Mesenchymal stem cell (in vitro differentiated cells and primary cell): ENCODE measurements at regions not wholly inside any gene's neighbourhood (a gene's known extent, or its start where the extent isn't known, plus 50 kb on each side); places are given as distances from the start of the nearest gene placed in this dataset.
"Not testable (repeated sequence)": the region's sequence is repeated elsewhere in the genome, so short reads cannot be mapped to it uniquely, and the experiment has no call there.

Source experiments
- DNase-seq: peaks from one replicate; pipeline ENCODE4 v3.0.0-alpha.2; 2013
- H2AFZ ChIP-seq: one replicate; pipeline ENCODE4 v1.6.1; 2013; ENCODE audit warnings: low read depth, mild to moderate bottlenecking, control low read depth, inconsistent platforms, low read length, moderate library complexity
- H2AK5ac ChIP-seq: 2 replicates; pipeline ENCODE4 v1.6.1; 2013; ENCODE audit warnings: low read length, moderate library complexity, mild to moderate bottlenecking, inconsistent platforms; ENCODE audit not compliant: severe bottlenecking
- H2BK120ac ChIP-seq: one replicate; pipeline ENCODE4 v1.6.1; 2013; ENCODE audit warnings: low read depth, mild to moderate bottlenecking, inconsistent platforms, low read length, moderate library complexity
- H2BK12ac ChIP-seq, 2 experiments: one replicate each; pipeline ENCODE4 v1.6.1; 2013; ENCODE audit warnings: inconsistent platforms in 2 of 2, low read length in 2 of 2, mild to moderate bottlenecking in 2 of 2, moderate library complexity in 2 of 2, control low read depth in 1 of 2
- H2BK15ac ChIP-seq: one replicate; pipeline ENCODE4 v1.6.1; 2013; ENCODE audit warnings: mild to moderate bottlenecking, low read depth, inconsistent platforms; ENCODE audit not compliant: poor library complexity, severe bottlenecking
- H2BK5ac ChIP-seq: 2 replicates; pipeline ENCODE4 v1.6.1; 2013; ENCODE audit warnings: low read depth, mild to moderate bottlenecking, low read length, control low read depth, inconsistent platforms; ENCODE audit not compliant: poor library complexity, severe bottlenecking
- H3K14ac ChIP-seq, 2 experiments: one replicate each; pipeline ENCODE4 v1.6.1; 2013; ENCODE audit warnings: inconsistent platforms in 2 of 2, low read length in 2 of 2, control low read depth in 1 of 2, mild to moderate bottlenecking in 1 of 2, moderate library complexity in 1 of 2
- H3K18ac ChIP-seq, 2 experiments: one replicate each; pipeline ENCODE4 v1.6.1; 2013; ENCODE audit warnings: inconsistent platforms in 2 of 2, low read length in 2 of 2, control low read depth in 1 of 2, low read depth in 1 of 2, mild to moderate bottlenecking in 1 of 2
- H3K23ac ChIP-seq, 2 experiments: one replicate each; pipeline ENCODE4 v1.6.1; 2013; ENCODE audit warnings: inconsistent platforms in 2 of 2, low read length in 2 of 2, mild to moderate bottlenecking in 2 of 2, moderate library complexity in 2 of 2, control low read depth in 1 of 2
- H3K27ac ChIP-seq: 2 replicates; pipeline ENCODE4 v1.5.1; 2013; ENCODE audit warnings: mild to moderate bottlenecking, moderate library complexity, low read length, control low read depth, inconsistent platforms; ENCODE audit not compliant: poor library complexity, severe bottlenecking
- H3K27me3 ChIP-seq, 2 experiments: 2 replicates each; pipeline versions ENCODE4 v1.6.1 to v1.7.0; 2013; ENCODE audit warnings: low read length in 2 of 2, mild to moderate bottlenecking in 2 of 2, moderate library complexity in 2 of 2, control low read depth in 1 of 2, inconsistent platforms in 1 of 2; ENCODE audit not compliant: control insufficient read depth in 1 of 2, insufficient read depth in 1 of 2
- H3K36me3 ChIP-seq, 2 experiments: 2 replicates each; pipeline versions ENCODE4 v1.6.1 to v1.7.0; 2013; ENCODE audit warnings: low read length in 2 of 2, control low read depth in 1 of 2, inconsistent platforms in 1 of 2, low read depth in 1 of 2, mild to moderate bottlenecking in 1 of 2; ENCODE audit not compliant: insufficient read depth in 2 of 2, control insufficient read depth in 1 of 2
- H3K4ac ChIP-seq, 2 experiments: one replicate each; pipeline ENCODE4 v1.6.1; 2013; ENCODE audit warnings: inconsistent platforms in 2 of 2, low read length in 2 of 2, mild to moderate bottlenecking in 2 of 2, moderate library complexity in 2 of 2, control low read depth in 1 of 2, low read depth in 1 of 2
- H3K4me1 ChIP-seq: 2 replicates; pipeline ENCODE4 v1.6.1; 2013; ENCODE audit warnings: low read depth, low read length, control low read depth; ENCODE audit not compliant: control insufficient read depth, insufficient read depth
- H3K4me2 ChIP-seq: 2 replicates; pipeline ENCODE4 v1.6.1; 2013; ENCODE audit warnings: low read length, mild to moderate bottlenecking, inconsistent platforms; ENCODE audit not compliant: poor library complexity, severe bottlenecking
- H3K4me3 ChIP-seq, 2 experiments: 2 replicates each; pipeline versions ENCODE4 v1.5.1 to v1.7.0; 2013; ENCODE audit warnings: low read length in 2 of 2, mild to moderate bottlenecking in 2 of 2, control low read depth in 1 of 2, low read depth in 1 of 2; ENCODE audit not compliant: insufficient read depth in 1 of 2
- H3K79me1 ChIP-seq: replicated peaks from 2 replicates; pipeline ENCODE4 v1.6.1; 2013; ENCODE audit warnings: mild to moderate bottlenecking, control low read depth, low read length, inconsistent platforms; ENCODE audit not compliant: poor library complexity, severe bottlenecking
- H3K9ac ChIP-seq: 2 replicates; pipeline ENCODE4 v1.7.0; 2013; ENCODE audit warnings: mild to moderate bottlenecking, low read length, moderate library complexity
- H3K9me3 ChIP-seq: 2 replicates; pipeline ENCODE4 v1.7.0; 2013; ENCODE audit warnings: mild to moderate bottlenecking, low read length; ENCODE audit not compliant: control insufficient read depth
- H4K8ac ChIP-seq: one replicate; pipeline ENCODE4 v1.6.1; 2013; ENCODE audit warnings: inconsistent platforms, mild to moderate bottlenecking, low read length, moderate library complexity
- H4K91ac ChIP-seq: one replicate; pipeline ENCODE4 v1.6.1; 2013; ENCODE audit warnings: mild to moderate bottlenecking, low read length, inconsistent platforms
- WGBS: methylation state at CpG from one replicate; pipeline ENCODE4 v1.1.7; 2013; ENCODE audit warnings: mixed read lengths; 5-methylcytosine and 5-hydroxymethylcytosine counted together

- 67% methylated on average over 10 of the region's 10 CpGs for WGBS
- not testable (repeated sequence) for H2BK12ac ChIP-seq, H3K14ac ChIP-seq, H3K27ac ChIP-seq, H3K27me3 ChIP-seq, H2AK5ac ChIP-seq, H4K91ac ChIP-seq, H4K8ac ChIP-seq, H3K9ac ChIP-seq, H2BK120ac ChIP-seq, H3K36me3 ChIP-seq, H3K79me1 ChIP-seq, H3K23ac ChIP-seq, H2BK15ac ChIP-seq, H2AFZ ChIP-seq, H3K4me1 ChIP-seq, H3K4ac ChIP-seq, H3K4me3 ChIP-seq, H3K4me2 ChIP-seq, H2BK5ac ChIP-seq, H3K18ac ChIP-seq
- peaks cover 43% of the 10 kb centered on the region for H3K9me3 ChIP-seq
- peak; percentile 77 for DNase-seq
Measured at GRCh38 chr4:49120804-49121203, 134.7 kb downstream of the CWH43 start.

GRCh38 chr4:49126443-49126842 is 140.4 kb downstream of the CWH43 start:
- H3K23ac ChIP-seq, H3K14ac ChIP-seq, H3K79me1 ChIP-seq, H3K9me3 ChIP-seq, H2BK5ac ChIP-seq, H2BK120ac ChIP-seq, H3K27ac ChIP-seq, H3K4me1 ChIP-seq, H3K18ac ChIP-seq, DNase-seq, H2BK15ac ChIP-seq, H2AK5ac ChIP-seq, H3K27me3 ChIP-seq, H4K91ac ChIP-seq, H2BK12ac ChIP-seq, H2AFZ ChIP-seq, H3K36me3 ChIP-seq, H4K8ac ChIP-seq, H3K9ac ChIP-seq, H3K4me2 ChIP-seq, H3K4me3 ChIP-seq, H3K4ac ChIP-seq: not testable (repeated sequence)
- WGBS: 61% methylated on average over 9 of the region's 9 CpGs

DNA sequence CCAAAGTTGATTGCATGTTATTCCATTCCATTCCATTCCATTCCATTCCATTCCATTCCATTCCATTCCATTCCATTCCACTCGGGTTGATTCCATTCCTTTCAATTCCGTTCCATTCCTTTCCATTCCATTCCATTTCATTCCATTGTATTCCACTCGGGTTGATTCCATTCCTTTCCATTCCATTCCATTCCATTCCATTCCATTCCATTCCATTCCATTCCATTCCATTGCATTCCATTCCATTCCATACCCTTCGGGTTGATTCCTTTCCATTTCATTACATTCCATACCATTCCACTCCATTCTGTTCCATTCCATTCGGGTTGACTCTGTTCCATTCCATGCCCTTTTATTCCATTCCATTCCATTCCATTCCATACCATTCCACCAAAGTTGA is 140.8 kb downstream of the CWH43 start:
- not testable (repeated sequence) for H3K9ac ChIP-seq, H2BK5ac ChIP-seq, H4K8ac ChIP-seq

GRCh38 chr4:49129385-49129784 is 143.3 kb downstream of the CWH43 start:
- not testable (repeated sequence) for H2BK15ac ChIP-seq, H3K9ac ChIP-seq, H3K4me1 ChIP-seq, H3K4me2 ChIP-seq, H4K91ac ChIP-seq, H3K4ac ChIP-seq, H2AK5ac ChIP-seq, H3K9me3 ChIP-seq, H4K8ac ChIP-seq, H2BK5ac ChIP-seq, H2BK12ac ChIP-seq, H3K23ac ChIP-seq, H3K36me3 ChIP-seq, H3K27ac ChIP-seq, H2BK120ac ChIP-seq, H2AFZ ChIP-seq, DNase-seq, H3K4me3 ChIP-seq, H3K79me1 ChIP-seq, H3K18ac ChIP-seq, H3K27me3 ChIP-seq, H3K14ac ChIP-seq
- 38% methylated on average over 3 of the region's 5 CpGs for WGBS

More for the DNA sequence above, 140.8 kb downstream of the CWH43 start:
- WGBS: no CpG with 5 or more reads among the region's 5 CpGs
- H3K79me1 ChIP-seq, H2AFZ ChIP-seq, H3K27ac ChIP-seq, H3K4me2 ChIP-seq, H3K27me3 ChIP-seq, H2BK15ac ChIP-seq, DNase-seq, H2BK12ac ChIP-seq, H3K23ac ChIP-seq, H3K9me3 ChIP-seq, H3K4me3 ChIP-seq, H2AK5ac ChIP-seq, H3K36me3 ChIP-seq, H3K4ac ChIP-seq, H3K18ac ChIP-seq, H3K4me1 ChIP-seq, H4K91ac ChIP-seq, H3K14ac ChIP-seq, H2BK120ac ChIP-seq: not testable (repeated sequence)
